Gastroesophageal sphincter (tissue), 3 donors: ENCODE measurements at regions not wholly inside any gene's neighbourhood (a gene's known extent, or its start where the extent isn't known, plus 50 kb on each side); places are given as distances from the start of the nearest gene placed in this dataset.

Experiments used
- EP300 ChIP-seq: sonication (generic); formaldehyde crosslinking; IDR thresholded peaks from one replicate; pipeline ENCODE4 v1.6.1; 2017; ENCODE audit warnings: antibody characterized with exemption, mild to moderate bottlenecking
- POLR2A ChIP-seq, 2 donors: fragments of 450-650 bp; IDR thresholded peaks; one replicate each; pipeline ENCODE4 v1.6.1; 2017; ENCODE audit warnings: antibody characterized with exemption in 2 of 2, mild to moderate bottlenecking in 2 of 2, moderate library complexity in 1 of 2
- POLR2AphosphoS5 ChIP-seq: sonication (generic); formaldehyde crosslinking; IDR thresholded peaks from one replicate; pipeline ENCODE4 v1.6.1; 2017; ENCODE audit warnings: antibody characterized with exemption
- TF ChIP-seq, protein P1 (sequence below), 4 experiments: fragments of 200-600 bp in 2 of 4; fragments of 450-650 bp in 2 of 4; sonication (generic) in 1 of 4; IDR thresholded peaks; one replicate each; pipeline ENCODE4 v1.5.1; 2017 to 2019; ENCODE audit warnings: antibody characterized with exemption in 4 of 4, mild to moderate bottlenecking in 2 of 4, moderate library complexity in 2 of 4

- TF ChIP-seq, protein P1, sequence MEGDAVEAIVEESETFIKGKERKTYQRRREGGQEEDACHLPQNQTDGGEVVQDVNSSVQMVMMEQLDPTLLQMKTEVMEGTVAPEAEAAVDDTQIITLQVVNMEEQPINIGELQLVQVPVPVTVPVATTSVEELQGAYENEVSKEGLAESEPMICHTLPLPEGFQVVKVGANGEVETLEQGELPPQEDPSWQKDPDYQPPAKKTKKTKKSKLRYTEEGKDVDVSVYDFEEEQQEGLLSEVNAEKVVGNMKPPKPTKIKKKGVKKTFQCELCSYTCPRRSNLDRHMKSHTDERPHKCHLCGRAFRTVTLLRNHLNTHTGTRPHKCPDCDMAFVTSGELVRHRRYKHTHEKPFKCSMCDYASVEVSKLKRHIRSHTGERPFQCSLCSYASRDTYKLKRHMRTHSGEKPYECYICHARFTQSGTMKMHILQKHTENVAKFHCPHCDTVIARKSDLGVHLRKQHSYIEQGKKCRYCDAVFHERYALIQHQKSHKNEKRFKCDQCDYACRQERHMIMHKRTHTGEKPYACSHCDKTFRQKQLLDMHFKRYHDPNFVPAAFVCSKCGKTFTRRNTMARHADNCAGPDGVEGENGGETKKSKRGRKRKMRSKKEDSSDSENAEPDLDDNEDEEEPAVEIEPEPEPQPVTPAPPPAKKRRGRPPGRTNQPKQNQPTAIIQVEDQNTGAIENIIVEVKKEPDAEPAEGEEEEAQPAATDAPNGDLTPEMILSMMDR (IDR thresholded peaks at IDR 0.05), result no peak
- TF ChIP-seq POLR2AphosphoS5 (no peak), EP300 (no peak), POLR2A (IDR thresholded peaks at IDR 0.05) (no peak)
Observed at GRCh38 chr20:23254505-23254904, 96.1 kb upstream of the NXT1 start.
